Prostate gland (tissue), 2 donors: ENCODE measurements at regions not wholly inside any gene's neighbourhood (a gene's known extent, or its start where the extent isn't known, plus 50 kb on each side); places are given as distances from the start of the nearest gene placed in this dataset.
A peak's percentile ranks its signal among the peaks of the same experiment; 100 is the strongest.

Source experiments
- DNase-seq: peaks from one replicate; pipeline ENCODE4 v3.0.0-alpha.2; 2019; ENCODE audit warnings: low spot score
- H3K27ac ChIP-seq, 2 donors: fragments of 200-600 bp; sonication (generic); 2 replicates each; pipeline ENCODE4 v1.5.1; 2017 to 2019
- H3K27me3 ChIP-seq: fragments of 200-600 bp; sonication (generic); replicated peaks from 2 replicates; pipeline ENCODE4 v1.5.1; 2019; ENCODE audit not compliant: insufficient read depth
- H3K36me3 ChIP-seq, 2 donors: fragments of 200-600 bp; sonication (generic); 1 replicate in 1 of 2; 2 replicates in 1 of 2; pipeline versions ENCODE4 v1.5.1 to v1.8.1; 2017 to 2019
- H3K4me1 ChIP-seq: fragments of 200-600 bp; sonication (generic); replicated peaks from 2 replicates; pipeline ENCODE4 v1.5.1; 2019
- H3K4me3 ChIP-seq, 2 donors: fragments of 200-600 bp; sonication (generic); 2 replicates each; pipeline ENCODE4 v1.5.1; 2017 to 2019
- H3K9me3 ChIP-seq: fragments of 200-600 bp; sonication (generic); 2 replicates; pipeline ENCODE4 v1.5.1; 2017
- POLR2A ChIP-seq: fragments of 450-650 bp; IDR thresholded peaks from one replicate; pipeline ENCODE4 v1.6.1; 2016; ENCODE audit warnings: antibody characterized with exemption, mild to moderate bottlenecking
- POLR2AphosphoS5 ChIP-seq: sonication (generic); formaldehyde crosslinking; IDR thresholded peaks from one replicate; pipeline ENCODE4 v1.6.1; 2017; ENCODE audit warnings: antibody characterized with exemption
- WGBS: methylation state at CpG from one replicate; pipeline ENCODE4 v1.1.5; 2018; 5-methylcytosine and 5-hydroxymethylcytosine counted together
- intact Hi-C: fragments of 100-400 bp; cut with DNase I; formaldehyde crosslinking; loops from one replicate; pipeline ENCODE4 v1.14.2; 2022
- TF ChIP-seq, protein P1 (sequence below), 4 experiments: fragments of 200-600 bp in 2 of 4; fragments of 450-650 bp in 2 of 4; sonication (generic) in 2 of 4; IDR thresholded peaks; 1 replicate in 3 of 4; 2 replicates in 1 of 4; pipeline ENCODE4 v1.5.1; 2016 to 2019; ENCODE audit warnings: antibody characterized with exemption in 4 of 4, mild to moderate bottlenecking in 2 of 4, moderate library complexity in 2 of 4

DNA sequence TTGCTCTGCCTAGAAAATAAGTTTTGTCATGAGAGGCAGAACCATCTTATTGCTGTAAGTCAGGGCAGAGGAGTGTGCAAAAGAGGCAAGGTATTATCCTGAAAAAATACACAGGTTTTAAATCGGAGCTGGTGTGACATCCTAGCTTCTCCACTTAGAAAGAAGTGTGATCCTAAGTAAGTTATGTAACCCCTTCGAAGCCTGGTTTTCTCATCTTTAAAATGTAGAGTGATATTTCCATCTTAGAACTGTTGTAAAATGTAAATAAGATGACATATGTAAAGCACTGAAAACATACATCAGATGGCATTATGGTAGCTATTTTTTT is 65.1 kb downstream of the IER5 start:
- TF ChIP-seq POLR2A = no peak
- no peak for TF ChIP-seq POLR2AphosphoS5
- TF ChIP-seq, protein P1, sequence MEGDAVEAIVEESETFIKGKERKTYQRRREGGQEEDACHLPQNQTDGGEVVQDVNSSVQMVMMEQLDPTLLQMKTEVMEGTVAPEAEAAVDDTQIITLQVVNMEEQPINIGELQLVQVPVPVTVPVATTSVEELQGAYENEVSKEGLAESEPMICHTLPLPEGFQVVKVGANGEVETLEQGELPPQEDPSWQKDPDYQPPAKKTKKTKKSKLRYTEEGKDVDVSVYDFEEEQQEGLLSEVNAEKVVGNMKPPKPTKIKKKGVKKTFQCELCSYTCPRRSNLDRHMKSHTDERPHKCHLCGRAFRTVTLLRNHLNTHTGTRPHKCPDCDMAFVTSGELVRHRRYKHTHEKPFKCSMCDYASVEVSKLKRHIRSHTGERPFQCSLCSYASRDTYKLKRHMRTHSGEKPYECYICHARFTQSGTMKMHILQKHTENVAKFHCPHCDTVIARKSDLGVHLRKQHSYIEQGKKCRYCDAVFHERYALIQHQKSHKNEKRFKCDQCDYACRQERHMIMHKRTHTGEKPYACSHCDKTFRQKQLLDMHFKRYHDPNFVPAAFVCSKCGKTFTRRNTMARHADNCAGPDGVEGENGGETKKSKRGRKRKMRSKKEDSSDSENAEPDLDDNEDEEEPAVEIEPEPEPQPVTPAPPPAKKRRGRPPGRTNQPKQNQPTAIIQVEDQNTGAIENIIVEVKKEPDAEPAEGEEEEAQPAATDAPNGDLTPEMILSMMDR (IDR thresholded peaks at IDR 0.05) = no peak
- Histone ChIP-seq H3K36me3 (no peaks in the 10 kb centered on the region), H3K27me3 (no peaks in the 10 kb centered on the region), H3K27ac (peak overlapping the region; percentile 72 to 77), H3K4me3 (no peak overlapping the region), H3K9me3 (no peaks in the 10 kb centered on the region), H3K4me1 (no peaks in the 10 kb centered on the region)
- intact Hi-C loops = no loop called here
- 81% methylated on average over 2 of the region's 2 CpGs for WGBS
- no peak for DNase-seq

DNA sequence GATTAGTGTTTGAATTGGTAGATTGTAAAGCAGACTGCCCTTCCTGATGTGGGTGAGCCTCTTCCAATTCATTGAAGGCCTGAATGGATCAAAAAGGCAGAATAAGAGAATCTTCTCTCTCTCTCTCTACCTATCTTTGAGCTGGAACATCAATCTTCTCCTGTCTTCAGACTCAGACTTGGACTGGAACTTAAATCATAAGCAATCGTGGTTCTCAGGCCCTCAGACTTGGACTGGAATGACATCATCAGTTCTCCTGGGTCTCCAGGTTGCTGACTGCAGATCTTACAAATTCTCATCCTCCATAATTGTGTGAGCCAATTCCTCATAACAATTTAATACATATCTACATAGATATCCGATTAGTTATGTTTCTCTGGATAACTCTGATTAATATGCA is 66.8 kb downstream of the IER5 start:
- H3K27me3 ChIP-seq = no peaks in the 10 kb centered on the region
- H3K4me1 ChIP-seq = no peaks in the 10 kb centered on the region
- no peaks in the 10 kb centered on the region for H3K9me3 ChIP-seq
- DNase-seq = no peak
- WGBS = 85% methylated on average over 2 of the region's 2 CpGs
- H3K4me3 ChIP-seq = no peak overlapping the region
- H3K27ac ChIP-seq = no peak overlapping the region
- intact Hi-C loops = no loop called here
- H3K36me3 ChIP-seq = no peaks in the 10 kb centered on the region
- no peak for TF ChIP-seq POLR2A
- TF ChIP-seq, protein P1 (IDR thresholded peaks at IDR 0.05) = no peak
- no peak for TF ChIP-seq POLR2AphosphoS5

DNA sequence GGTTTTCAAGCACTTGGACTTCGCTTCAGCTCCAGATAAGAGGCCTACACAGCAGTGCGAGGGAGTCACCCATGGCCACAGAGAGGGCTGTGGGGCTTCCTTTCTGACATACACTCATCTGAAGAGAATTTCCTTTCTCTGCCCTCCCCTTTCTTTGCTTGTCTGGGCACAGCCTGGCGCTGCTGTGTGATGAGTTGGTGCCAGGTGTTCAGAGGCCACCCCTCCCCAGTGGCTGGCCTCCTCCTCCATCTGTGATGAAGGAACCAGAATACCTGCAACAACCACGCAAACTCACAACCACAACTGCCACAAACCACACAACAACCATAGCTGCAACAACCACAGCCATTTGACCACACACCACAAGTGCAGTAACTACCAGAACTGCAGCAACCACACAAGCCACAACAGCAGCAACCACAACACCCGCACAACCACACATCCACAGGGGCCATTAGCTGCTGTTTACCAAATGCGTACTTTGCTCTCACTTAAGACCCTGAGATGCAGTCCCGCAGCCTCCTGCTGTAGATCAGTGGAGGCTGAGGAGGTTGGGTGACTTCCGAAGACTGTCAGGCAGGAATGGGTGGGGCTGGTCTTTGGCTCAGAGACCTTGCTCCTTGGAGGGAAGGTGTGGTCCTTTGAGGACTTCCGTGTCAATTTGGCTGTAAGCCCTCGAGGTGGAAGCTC is 71.1 kb downstream of the IER5 start:
- intact Hi-C loops = loop anchor here (10.0 kb wide), 2 partner anchors 525 to 645 kb away; partner anchors contain the start of gene XPR1
- H3K4me1 ChIP-seq = no peaks in the 10 kb centered on the region
- WGBS = 65% methylated on average over 10 of the region's 10 CpGs
- no peaks in the 10 kb centered on the region for H3K27me3 ChIP-seq
- no peak overlapping the region for H3K27ac ChIP-seq
- H3K9me3 ChIP-seq = no peaks in the 10 kb centered on the region
- TF ChIP-seq POLR2AphosphoS5 = no peak
- TF ChIP-seq, protein P1 (IDR thresholded peaks at IDR 0.05) = no peak
- TF ChIP-seq POLR2A = no peak
- DNase-seq = peak; percentile 11
- no peak overlapping the region for H3K4me3 ChIP-seq
- no peaks in the 10 kb centered on the region for H3K36me3 ChIP-seq

DNA sequence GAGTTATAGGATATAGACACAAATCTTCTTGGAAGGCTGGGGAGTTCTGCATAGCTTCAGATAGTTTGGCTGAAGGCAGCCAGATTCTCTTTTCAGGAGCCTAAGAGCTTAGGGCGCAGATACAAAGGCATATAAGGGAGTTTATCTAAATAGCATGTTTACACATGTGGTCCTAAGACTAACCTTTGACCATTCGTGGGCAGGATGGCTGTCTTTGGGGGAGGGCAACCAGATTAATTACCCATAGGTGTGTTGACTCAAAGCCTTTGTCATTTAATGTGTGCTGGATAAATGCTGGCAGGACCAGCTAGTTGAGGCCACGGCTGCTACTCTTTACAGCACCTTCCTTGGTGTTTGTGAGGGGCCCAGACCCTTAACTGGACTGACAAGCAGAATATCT is 71.8 kb downstream of the IER5 start:
- no peak for DNase-seq
- Histone ChIP-seq H3K36me3 (no peaks in the 10 kb centered on the region), H3K27ac (no peak overlapping the region), H3K9me3 (no peaks in the 10 kb centered on the region), H3K27me3 (no peaks in the 10 kb centered on the region), H3K4me3 (no peak overlapping the region), H3K4me1 (no peaks in the 10 kb centered on the region)
- intact Hi-C loops = loop anchor here (10.0 kb wide), 2 partner anchors 526 to 646 kb away; partner anchors contain the start of gene XPR1
- WGBS = 77% methylated on average over 3 of the region's 3 CpGs
- TF ChIP-seq POLR2A (no peak), POLR2AphosphoS5 (no peak)
- TF ChIP-seq, protein P1 (IDR thresholded peaks at IDR 0.05) = no peak
